ENCODE measurements at regions not wholly inside any gene's neighbourhood (a gene's known extent, or its start where the extent isn't known, plus 50 kb on each side); places are given as distances from the start of the nearest gene placed in this dataset.
"Not testable (repeated sequence)": the region's sequence is repeated elsewhere in the genome, so short reads cannot be mapped to it uniquely, and the experiment has no call there.

DNA sequence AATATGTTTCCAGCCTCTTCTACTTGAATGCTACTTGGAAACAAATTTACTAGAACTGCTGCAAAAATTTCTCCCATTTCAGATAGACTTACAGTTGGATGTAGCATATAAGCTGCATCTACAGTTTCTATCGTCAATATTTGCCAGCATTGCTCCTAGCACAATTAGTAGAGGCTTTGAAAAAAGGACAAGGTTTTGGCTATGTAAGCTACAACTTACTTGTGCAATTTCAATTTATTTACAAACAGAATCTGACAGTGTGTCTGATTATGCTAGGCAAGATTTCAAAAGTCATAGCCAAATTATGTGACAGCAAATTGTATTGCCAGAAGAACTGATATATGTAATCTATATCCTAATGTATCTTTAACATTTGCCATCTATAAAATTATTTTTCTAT, 628.4 kb upstream of the FAM174A start:
- no peak for DNase-seq (ENCODE audit: low read depth in 2 of 2)

- no peak for DNase-seq (ENCODE audit: low read depth in 2 of 2)
Observed at GRCh38 chr5:99901972-99902371, 633.2 kb upstream of the FAM174A start.

DNA sequence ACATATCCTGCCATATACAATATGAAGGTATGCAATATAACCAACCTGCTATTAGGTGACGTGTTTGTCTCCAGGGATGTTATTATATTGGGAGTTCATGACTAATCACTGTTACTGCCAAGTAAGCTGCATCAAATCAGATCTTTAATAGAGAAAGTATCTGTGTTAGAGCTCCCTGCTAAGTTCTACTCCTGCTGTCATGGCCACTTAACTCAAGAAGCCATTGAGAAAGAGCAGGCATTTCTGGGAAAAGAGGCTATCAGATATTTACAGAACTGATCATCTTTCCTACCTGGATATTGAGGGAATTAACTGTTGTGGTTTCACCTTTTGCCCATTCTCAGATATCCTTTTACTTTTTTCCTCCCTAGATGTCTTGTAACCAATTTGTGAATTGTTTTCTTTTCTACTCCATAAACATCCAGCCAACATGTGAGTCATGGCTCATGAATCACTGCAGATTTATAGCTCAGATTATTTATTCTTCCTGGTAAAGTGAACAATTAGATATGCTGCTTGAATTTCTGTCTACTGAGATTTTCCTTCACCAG, 634.8 kb upstream of the FAM174A start:
- DNase-seq (ENCODE audit: low read depth in 2 of 2) = no peak

DNA sequence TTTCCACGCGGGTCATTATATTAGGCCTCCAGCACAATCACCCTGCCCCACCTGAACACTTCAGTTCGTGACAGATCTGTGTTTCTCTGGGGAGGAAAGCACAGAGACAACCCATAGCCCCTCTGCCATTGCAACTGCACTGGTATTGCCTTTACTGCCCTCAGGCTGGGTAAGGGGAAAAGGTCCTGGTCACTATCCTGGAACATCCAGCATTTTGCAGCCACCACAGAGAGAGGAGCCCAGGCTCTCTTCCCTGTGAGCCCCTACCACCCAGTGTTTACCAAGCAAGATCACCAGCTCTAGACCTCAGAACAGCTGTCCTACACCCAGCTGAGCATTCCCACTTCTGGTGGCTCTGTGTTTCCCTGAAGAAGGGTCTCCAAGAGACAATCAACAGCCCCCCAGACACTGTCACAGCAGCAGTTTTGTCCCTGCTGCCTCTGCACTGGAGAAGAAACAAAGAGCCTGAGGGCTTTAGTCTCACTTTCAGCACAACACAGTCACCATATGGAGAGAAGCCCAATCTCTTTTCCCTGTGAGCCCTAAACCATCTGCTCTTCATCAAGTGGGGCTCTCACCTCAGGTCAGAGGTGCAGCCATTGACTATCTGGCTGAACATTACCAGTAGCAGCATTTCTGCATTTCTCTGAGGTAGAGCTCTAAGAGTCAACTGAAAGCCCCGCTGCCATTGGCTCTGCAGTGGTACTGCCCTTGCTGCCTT, 655.2 kb upstream of the FAM174A start:
- no peak for DNase-seq (ENCODE audit: low read depth in 2 of 2)

DNA sequence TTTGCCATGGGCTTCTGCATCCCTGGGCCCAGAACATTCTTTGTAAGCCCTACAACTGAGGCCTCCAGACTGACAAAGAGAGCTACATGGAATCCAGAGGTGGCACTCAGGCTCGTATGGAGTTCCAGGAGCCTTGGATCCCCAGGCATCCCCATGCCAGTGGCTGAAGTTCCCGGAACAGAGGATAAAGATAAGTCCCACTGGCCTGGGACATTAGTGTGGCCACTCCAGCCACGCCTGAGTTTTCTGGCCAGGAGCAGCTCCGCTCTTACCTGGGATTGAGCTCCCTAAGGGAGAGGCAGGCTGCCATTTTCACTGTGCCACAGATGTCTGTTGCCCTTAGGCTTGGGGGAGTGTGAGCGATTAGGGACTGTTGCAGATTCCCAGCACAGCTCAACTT, 656.3 kb upstream of the FAM174A start:
- no peak for DNase-seq (ENCODE audit: low read depth in 2 of 2)

- DNase-seq (ENCODE audit: low read depth in 2 of 2) = no peak
Observed at GRCh38 chr5:99866740-99867139, 668.4 kb upstream of the FAM174A start.

DNA sequence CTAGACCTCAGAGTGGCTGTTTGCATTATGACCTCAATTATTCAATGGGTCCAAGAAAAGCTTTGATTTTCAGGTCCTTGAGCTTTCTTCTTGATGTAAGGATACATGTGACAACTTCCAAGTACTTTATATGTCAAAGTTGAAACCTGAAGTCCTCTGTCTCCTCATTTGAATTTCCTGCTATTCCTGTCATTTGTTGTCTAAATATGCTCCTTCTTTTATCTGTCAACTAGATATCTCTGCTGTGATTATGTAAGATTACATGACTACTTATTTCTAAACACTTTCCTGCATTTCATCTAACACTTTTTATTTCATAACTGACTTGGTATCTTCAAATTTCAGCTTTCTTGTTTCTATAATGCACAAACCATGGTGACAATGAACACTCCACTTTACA, 670.0 kb upstream of the FAM174A start:
- no peak for DNase-seq (ENCODE audit: low read depth in 2 of 2)

DNA sequence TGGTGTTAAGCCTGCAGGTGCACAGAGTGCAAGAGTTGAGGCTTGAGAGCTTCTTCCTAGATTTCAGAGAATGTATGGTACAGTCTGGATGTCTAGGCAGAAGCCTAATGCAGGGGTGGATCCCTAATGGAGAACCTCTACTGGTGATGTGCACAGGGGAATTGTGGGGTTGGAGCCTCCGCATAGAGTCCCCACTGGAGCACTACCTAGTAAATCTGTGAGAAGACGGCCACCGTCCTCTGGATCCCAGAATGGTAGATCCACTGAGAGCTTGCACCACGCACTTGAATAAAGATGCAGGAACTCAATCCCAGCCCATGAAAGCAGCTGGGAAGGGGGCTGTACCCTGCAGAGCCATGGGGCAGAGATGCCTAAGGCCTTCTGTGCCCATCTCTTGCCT, 699.4 kb upstream of the FAM174A start:
- no peak for DNase-seq (ENCODE audit: low read depth in 2 of 2)

DNA sequence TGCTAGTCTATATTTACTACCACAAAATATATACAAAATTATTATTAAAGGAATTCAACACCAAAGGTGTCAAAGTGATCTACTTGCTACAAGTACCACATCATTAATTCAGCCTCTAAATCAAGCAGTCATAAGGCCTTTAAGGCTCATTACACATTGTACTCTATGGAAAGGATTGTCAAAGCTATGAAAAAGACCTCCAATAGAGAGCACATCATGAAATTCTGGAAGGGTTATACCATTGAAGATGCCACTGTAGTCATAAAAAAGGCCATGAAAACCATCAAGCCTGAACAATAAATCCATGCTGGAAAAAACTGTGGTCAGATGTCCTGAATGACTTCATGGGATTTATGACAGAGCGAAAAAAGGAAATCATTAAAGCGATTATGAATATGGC, 708.0 kb upstream of the FAM174A start:
- no peak for DNase-seq (ENCODE audit: low read depth in 2 of 2)

DNA sequence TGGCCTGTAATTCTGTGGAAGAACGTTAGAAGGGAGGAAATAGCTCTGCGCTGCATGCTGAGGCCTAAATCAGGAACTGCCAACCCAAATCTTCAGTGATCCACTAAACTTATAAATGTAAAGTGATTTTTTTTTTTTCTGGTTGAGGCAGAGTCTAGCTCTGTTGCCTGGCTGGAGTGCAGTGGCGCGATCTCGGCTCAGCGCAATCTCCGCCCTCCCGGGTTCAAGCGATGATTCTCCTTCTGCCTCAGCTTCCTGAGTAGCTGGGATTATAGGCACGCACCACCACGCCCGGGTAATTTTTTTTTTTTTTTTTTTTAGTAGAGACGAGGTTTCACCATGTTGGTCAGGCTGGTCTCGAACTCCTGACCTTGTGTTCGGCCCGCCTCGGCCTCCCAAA, 717.4 kb upstream of the FAM174A start:
- DNase-seq (ENCODE audit: low read depth in 2 of 2) = no peak

DNA sequence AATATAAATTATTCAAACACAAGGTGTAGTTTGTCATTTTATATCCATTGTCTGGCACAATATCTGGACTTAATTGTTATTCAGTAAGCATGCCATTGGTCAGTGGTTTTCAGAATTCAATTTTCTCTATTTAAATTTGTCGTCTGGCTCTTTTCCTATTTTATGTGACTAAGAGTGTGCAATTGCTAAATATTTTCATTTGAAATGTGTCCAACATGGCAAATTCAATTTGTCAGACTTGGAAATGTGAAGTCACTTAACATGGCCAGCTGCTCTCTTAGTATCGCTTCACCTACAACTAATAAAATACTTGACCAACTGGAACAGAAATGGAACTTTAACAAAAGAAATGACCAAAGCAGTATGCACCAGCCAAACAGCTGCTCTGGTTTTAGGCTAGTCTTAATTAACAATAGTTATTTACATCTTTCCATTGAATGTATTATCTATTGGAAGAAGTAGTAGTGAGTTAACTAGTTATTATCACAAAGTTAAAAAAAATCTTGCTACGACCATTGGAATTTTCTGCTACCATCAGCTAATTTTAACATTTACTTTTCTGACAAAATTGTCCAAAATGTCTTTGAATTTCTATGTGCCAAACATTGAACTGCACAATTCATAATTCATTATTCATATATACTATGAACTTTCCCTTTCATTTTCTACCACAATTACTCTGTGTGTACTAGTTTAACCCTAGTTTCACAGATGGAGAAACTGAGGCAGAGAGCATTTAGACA, 720.7 kb upstream of the FAM174A start:
- no peak for DNase-seq (ENCODE audit: low read depth in 2 of 2)

DNA sequence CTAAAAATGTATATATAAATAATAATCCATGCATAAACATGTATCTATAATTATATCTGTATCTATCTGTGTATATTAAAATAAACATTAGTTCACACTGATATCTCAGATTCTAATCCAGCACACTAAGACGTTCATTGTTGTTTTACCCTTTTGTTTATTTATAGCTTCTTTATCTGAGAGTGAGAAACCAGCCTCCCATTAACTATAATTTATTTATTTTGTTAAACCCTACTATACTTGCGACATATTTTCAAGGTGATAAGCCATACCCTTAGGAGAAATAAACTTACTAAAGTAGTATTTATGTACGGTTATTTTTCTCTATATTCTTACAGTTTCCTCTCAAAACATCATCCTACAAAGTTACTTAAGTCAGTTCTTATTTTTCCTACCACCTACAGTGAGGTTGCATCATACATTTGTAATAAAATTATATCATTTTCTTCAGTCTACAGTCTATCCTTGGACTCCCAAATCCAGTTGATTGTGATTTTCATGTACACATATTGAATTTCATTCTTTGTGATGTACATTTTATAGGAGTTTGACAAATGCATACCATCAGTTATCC, 726.4 kb upstream of the FAM174A start:
- DNase-seq (ENCODE audit: low read depth in 2 of 2) = no peak

- DNase-seq (ENCODE audit: low read depth in 2 of 2) = no peak
Observed at GRCh38 chr5:99807346-99807745, 727.8 kb upstream of the FAM174A start.

DNA sequence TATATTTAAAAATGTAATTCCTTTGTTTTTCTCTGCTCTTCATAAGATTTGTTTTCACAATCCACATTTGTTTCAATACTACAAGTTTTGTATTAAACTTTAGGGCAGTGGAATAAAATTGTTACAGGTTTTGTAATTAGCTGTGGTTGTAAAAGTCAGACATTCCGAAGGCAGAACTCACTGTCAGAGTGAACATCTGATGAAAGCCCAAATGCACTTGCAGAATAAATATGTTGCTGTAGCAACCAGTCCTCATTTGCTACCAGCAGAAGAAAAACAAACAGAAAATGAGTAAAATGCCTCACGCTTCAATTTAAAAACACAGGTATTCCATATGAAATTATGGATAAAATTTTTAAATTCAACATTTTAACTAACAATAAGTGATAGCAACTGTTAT, 740.1 kb upstream of the FAM174A start:
- DNase-seq (ENCODE audit: low read depth in 2 of 2) = no peak

GRCh38 chr5:99788482-99788881, 746.7 kb upstream of the FAM174A start:
- no peak for DNase-seq (ENCODE audit: low read depth in 2 of 2)

DNA sequence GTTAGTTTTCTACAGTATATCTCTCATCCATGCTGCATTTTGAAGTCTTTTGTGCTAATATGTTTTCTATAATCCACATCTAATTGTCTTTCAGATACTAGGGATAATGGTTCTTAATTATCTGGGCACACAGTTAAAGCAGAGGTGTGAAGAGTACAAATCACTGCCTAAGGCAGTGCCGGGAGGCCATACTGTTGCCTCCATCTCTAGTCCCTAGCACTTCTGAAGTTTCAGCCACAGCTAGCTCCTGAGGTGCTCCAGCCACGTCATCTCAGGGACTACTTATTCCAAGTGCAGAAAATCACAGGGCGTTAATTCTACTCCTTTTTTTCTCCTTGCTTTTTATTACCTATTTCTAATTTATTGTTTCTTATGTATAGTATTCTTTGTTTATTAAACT, 760.0 kb upstream of the FAM174A start:
- no peak for DNase-seq (ENCODE audit: low read depth in 2 of 2)

DNA sequence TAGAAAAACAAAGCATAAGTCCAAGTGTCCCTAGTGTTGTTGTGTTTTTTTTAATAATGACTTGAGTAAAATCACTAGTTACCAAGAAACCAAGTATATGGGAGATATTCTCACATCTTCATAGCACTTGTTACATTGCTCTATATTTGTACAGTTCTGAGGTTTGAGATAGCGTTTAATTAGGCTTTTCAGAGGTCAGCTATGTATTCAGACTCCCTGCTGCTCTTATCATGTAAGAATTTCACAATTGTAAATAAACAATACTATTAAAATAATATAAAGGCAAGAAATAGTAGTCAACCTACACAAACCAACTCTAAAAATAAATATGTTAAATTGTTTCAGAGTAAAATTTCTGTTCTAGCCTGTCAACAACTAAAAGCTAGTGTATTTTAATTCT, 761.9 kb upstream of the FAM174A start:
- DNase-seq (ENCODE audit: low read depth in 2 of 2) = no peak

- no peak for DNase-seq (ENCODE audit: low read depth in 2 of 2)
Observed at GRCh38 chr5:99771296-99771695, 763.9 kb upstream of the FAM174A start.

GRCh38 chr5:99765011-99765410, 770.2 kb upstream of the FAM174A start:
- DNase-seq (ENCODE audit: low read depth in 2 of 2) = no peak

DNA sequence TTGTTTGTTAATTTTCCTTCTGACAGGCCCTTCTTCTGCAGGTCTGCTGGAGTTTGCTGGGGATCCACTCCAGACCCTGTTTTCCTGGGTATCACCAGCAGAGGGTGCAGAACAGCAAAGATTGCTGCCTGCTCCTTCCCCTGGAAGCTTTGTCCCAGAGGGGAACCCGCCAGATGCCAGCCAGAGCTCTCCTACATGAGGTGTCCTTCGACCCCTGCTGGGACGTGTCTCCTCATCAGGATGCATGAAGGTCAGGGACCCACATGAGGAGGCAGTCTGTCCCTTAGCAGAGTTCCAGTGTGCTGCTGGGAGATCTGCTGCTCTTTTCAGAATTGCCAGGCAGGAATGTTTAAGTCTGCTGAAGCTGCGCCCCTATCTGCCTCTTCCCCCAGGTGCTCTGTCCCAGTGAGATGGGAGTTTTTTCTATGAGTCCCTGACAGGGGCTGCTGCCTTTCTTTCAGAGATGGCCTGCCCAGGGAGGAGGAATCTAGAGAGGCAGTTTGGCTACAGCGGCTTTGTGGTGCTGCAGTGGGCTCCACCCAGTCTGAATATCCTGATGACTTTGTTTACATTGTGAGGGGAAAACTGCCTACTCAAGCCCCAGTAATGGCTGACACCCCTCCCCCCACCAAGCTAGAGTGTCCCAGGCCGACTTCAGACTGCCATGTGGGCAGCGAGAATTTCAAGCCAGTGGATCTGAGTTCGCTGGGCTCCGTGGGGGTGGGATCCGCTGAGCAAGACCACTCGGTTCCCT, 772.0 kb upstream of the FAM174A start:
- no peak for DNase-seq (ENCODE audit: low read depth in 2 of 2)

DNA sequence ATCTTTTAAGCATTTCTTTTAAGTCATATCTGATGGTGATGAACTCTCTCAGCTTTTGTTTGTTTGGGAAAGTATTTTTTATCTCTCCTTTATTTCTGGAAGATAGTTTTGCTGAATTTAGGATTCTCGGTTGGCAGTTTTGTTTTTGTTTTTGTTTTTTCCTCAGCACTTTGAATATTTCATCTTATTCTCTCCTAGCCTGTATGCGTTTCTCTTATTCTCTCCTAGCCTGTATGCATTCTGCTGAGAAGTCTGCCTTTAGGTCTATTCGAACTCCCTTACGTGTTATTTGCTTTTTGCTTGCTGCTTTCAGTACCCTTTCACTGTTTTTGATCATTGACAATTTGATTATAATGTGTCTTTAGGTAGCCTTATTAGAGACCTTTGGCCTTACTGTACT, 787.8 kb upstream of the FAM174A start:
- no peak for DNase-seq (ENCODE audit: low read depth in 2 of 2)

DNA sequence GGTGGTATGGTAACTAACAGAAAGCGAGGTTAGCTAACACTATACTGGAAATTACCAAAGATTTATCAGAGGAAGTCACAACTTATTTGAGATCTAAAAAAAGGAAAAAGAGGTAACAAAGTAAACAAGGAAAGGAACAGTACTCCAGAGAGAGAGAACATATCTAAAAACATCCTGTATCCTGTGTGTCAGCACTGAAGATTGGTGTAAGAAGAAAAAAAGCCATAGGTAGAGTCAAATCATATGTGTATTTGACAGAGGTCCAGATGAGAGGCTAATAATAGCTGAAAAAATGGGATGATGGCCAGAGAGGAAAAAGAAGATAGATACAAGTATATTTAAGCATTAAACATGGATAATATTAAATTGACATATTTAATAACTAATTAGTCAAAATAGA, 802.0 kb upstream of the FAM174A start:
- not testable (repeated sequence) for DNase-seq (ENCODE audit: low read depth in 2 of 2)
